B cell (primary cell): ENCODE measurements at regions not wholly inside any gene's neighbourhood (a gene's known extent, or its start where the extent isn't known, plus 50 kb on each side); places are given as distances from the start of the nearest gene placed in this dataset.

Source experiments
- ATAC-seq: fragments of 200-7000 bp; cut with Tn5 transposase; one replicate; pipeline ENCODE4 v1.10.0; 2021; ENCODE audit warnings: low read depth, mild to moderate bottlenecking, moderate number of reproducible peaks, moderate library complexity
- CTCF ChIA-PET: fragments of 350-600 bp; sonication (Branson Sonifier 250); formaldehyde crosslinking; loops from one replicate; lab custom pipeline; 2021; ENCODE audit warnings: antibody characterized with exemption, inconsistent platforms; lab: Charles Lee
- POLR2A ChIA-PET: fragments of 350-600 bp; sonication (Branson Sonifier 250); formaldehyde crosslinking; loops from one replicate; lab custom pipeline; 2021; ENCODE audit warnings: antibody characterized with exemption; lab: Charles Lee
- DNase-seq: peaks from one replicate; pipeline ENCODE4 v3.0.0; 2013
- H2AFZ ChIP-seq: 2 replicates; pipeline ENCODE4 v1.6.1; 2012; ENCODE audit warnings: mild to moderate bottlenecking, low read depth, low read length; ENCODE audit not compliant: insufficient read depth, poor library complexity, severe bottlenecking
- H3K27ac ChIP-seq, 2 donors: 1 replicate in 1 of 2; 2 replicates in 1 of 2; pipeline ENCODE4 v1.5.1; 2012 to 2013; ENCODE audit warnings: low read length in 2 of 2, mild to moderate bottlenecking in 2 of 2, moderate library complexity in 1 of 2
- H3K27me3 ChIP-seq, 4 experiments: fragments of 200-600 bp in 1 of 4; sonication (generic) in 1 of 4; replicated peaks in 1 of 4; 1 replicate in 2 of 4; 2 replicates in 2 of 4; pipeline versions ENCODE4 v1.6.1 to v1.7.0; 2013 to 2016; ENCODE audit warnings: low read length in 3 of 4, mild to moderate bottlenecking in 2 of 4, mixed read lengths in 1 of 4, moderate library complexity in 1 of 4; ENCODE audit not compliant: insufficient read depth in 4 of 4, control insufficient read depth in 3 of 4; ENCODE audit errors: control extremely low read depth in 1 of 4
- H3K36me3 ChIP-seq, 2 experiments: replicated peaks in 1 of 2; 1 replicate in 1 of 2; 2 replicates in 1 of 2; pipeline versions ENCODE4 v1.6.1 to v1.7.1; 2013; ENCODE audit warnings: low read length in 1 of 2; ENCODE audit not compliant: insufficient read depth in 2 of 2, control insufficient read depth in 1 of 2; ENCODE audit errors: control extremely low read depth in 1 of 2, extremely low read depth in 1 of 2
- H3K4me1 ChIP-seq, 2 donors: fragments of 200-600 bp in 1 of 2; sonication (generic) in 1 of 2; 1 replicate in 1 of 2; 2 replicates in 1 of 2; pipeline versions ENCODE4 v1.5.1 to v1.6.1; 2013 to 2017; ENCODE audit warnings: low read length in 2 of 2; ENCODE audit not compliant: control insufficient read depth in 2 of 2, insufficient read depth in 2 of 2
- H3K4me2 ChIP-seq: replicated peaks from 2 replicates; pipeline ENCODE3; 2012; ENCODE audit warnings: mild to moderate bottlenecking, low read depth, low read length; ENCODE audit not compliant: poor library complexity, severe bottlenecking
- H3K4me3 ChIP-seq, 5 experiments: fragments of 200-600 bp in 1 of 5; sonication (generic) in 1 of 5; 1 replicate in 3 of 5; 2 replicates in 2 of 5; pipeline versions ENCODE4 v1.5.1 to v1.7.0; 2011 to 2016; ENCODE audit warnings: low read length in 4 of 5, mild to moderate bottlenecking in 4 of 5, low read depth in 2 of 5, control low read depth in 1 of 5, moderate library complexity in 1 of 5; ENCODE audit not compliant: insufficient read depth in 1 of 5; ENCODE audit errors: control extremely low read depth in 1 of 5, extremely low read depth in 1 of 5
- H3K79me2 ChIP-seq: fragments of 200-600 bp; sonication (generic); one replicate; pipeline ENCODE4 v1.6.0; 2016; ENCODE audit warnings: low read length; ENCODE audit not compliant: control insufficient read depth, insufficient read depth
- H3K9ac ChIP-seq: fragments of 200-600 bp; sonication (generic); 2 replicates; pipeline ENCODE4 v1.6.1; 2017; ENCODE audit warnings: mild to moderate bottlenecking, low read length, moderate library complexity
- H3K9me3 ChIP-seq, 3 donors: one replicate each; pipeline versions ENCODE4 v1.6.1 to v1.7.1; 2013; ENCODE audit warnings: low read length in 2 of 3; ENCODE audit not compliant: control insufficient read depth in 2 of 3, insufficient read depth in 1 of 3; ENCODE audit errors: control extremely low read depth in 1 of 3
- H4K20me1 ChIP-seq: 2 replicates; pipeline ENCODE4 v1.6.0; 2012; ENCODE audit warnings: mild to moderate bottlenecking, low read length; ENCODE audit not compliant: insufficient read depth, control insufficient read depth, poor library complexity, severe bottlenecking
- H3K27ac Mint-ChIP-seq: one replicate; pipeline ENCODE4 v1.8.0; 2021; ENCODE audit warnings: mixed read lengths
- H3K27me3 Mint-ChIP-seq: one replicate; pipeline ENCODE4 v1.8.0; 2021; ENCODE audit warnings: mixed read lengths
- H3K4me1 Mint-ChIP-seq: one replicate; pipeline ENCODE4 v1.8.0; 2021; ENCODE audit warnings: mixed read lengths
- H3K4me3 Mint-ChIP-seq: one replicate; pipeline ENCODE4 v1.8.0; 2021; ENCODE audit warnings: mixed read lengths
- H3K9me3 Mint-ChIP-seq: one replicate; pipeline ENCODE4 v1.8.0; 2022; ENCODE audit warnings: mixed read lengths; ENCODE audit not compliant: insufficient read depth
- CTCF ChIP-seq: fragments of 200-600 bp; IDR thresholded peaks from one replicate; pipeline ENCODE4 v1.8.0; 2022; ENCODE audit warnings: antibody characterized with exemption, mild to moderate bottlenecking
- EZH2 ChIP-seq: IDR thresholded peaks from 2 replicates; pipeline ENCODE4 v1.6.1; 2012; ENCODE audit warnings: borderline replicate concordance, low read depth, mild to moderate bottlenecking, moderate library complexity, low read length; ENCODE audit not compliant: insufficient read depth, poor library complexity, severe bottlenecking
- WGBS: methylation state at CpG from one replicate; pipeline ENCODE4 v1.1.5; 2013; ENCODE audit warnings: missing lambda C conversion rate; ENCODE audit not compliant: insufficient coverage; 5-methylcytosine and 5-hydroxymethylcytosine counted together
- intact Hi-C: fragments of 100-400 bp; cut with micrococcal nuclease; formaldehyde crosslinking; loops from one replicate; pipeline ENCODE4 v1.10.0; 2022

GRCh38 chr5:125236981-125237380 is 490.5 kb upstream of the ZNF608 start:
- H3K79me2 ChIP-seq, result no peaks in the 10 kb centered on the region
- Mint-ChIP-seq H3K4me1 (peaks cover 3% of the 10 kb centered on the region), H3K4me3 (no peak overlapping the region), H3K27ac (no peak overlapping the region), H3K27me3 (no peaks in the 10 kb centered on the region), H3K9me3 (peaks cover 2% of the 10 kb centered on the region)
- H3K27me3 ChIP-seq, result no peaks in the 10 kb centered on the region
- H3K4me2 ChIP-seq, result no peak overlapping the region
- DNase-seq (no peak), ATAC-seq (no peak)
- no peaks in the 10 kb centered on the region for H3K36me3 ChIP-seq
- H3K27ac ChIP-seq, result no peak overlapping the region
- ChIA-PET POLR2A (no interaction called here), CTCF (no interaction called here)
- no peak overlapping the region for H3K9ac ChIP-seq
- H4K20me1 ChIP-seq, result no peaks in the 10 kb centered on the region
- no peak overlapping the region for H3K4me3 ChIP-seq
- no peak for TF ChIP-seq EZH2
- no peak for TF ChIP-seq CTCF
- H3K9me3 ChIP-seq, result no peaks in the 10 kb centered on the region
- no peaks in the 10 kb centered on the region for H3K4me1 ChIP-seq
- no peak overlapping the region for H2AFZ ChIP-seq
- intact Hi-C loops, result no loop called here
- WGBS, result 100% methylated on average over 1 of the region's 1 CpG

GRCh38 chr5:125244531-125244930 is 498.1 kb upstream of the ZNF608 start:
- Histone ChIP-seq H3K4me3 (no peak overlapping the region), H4K20me1 (no peaks in the 10 kb centered on the region), H2AFZ (no peak overlapping the region), H3K36me3 (no peaks in the 10 kb centered on the region), H3K9ac (no peak overlapping the region), H3K27me3 (no peaks in the 10 kb centered on the region), H3K4me2 (no peak overlapping the region), H3K27ac (no peak overlapping the region), H3K9me3 (peaks cover 0 to 2% (median 0%) of the 10 kb centered on the region in 3 donors), H3K4me1 (no peaks in the 10 kb centered on the region), H3K79me2 (no peaks in the 10 kb centered on the region)
- Mint-ChIP-seq H3K27ac (no peak overlapping the region), H3K9me3 (peaks cover 9% of the 10 kb centered on the region), H3K4me3 (no peak overlapping the region), H3K27me3 (no peaks in the 10 kb centered on the region), H3K4me1 (no peaks in the 10 kb centered on the region)
- intact Hi-C loops, result no loop called here
- ChIA-PET CTCF (no interaction called here), POLR2A (no interaction called here)
- TF ChIP-seq EZH2, result no peak
- no peak for TF ChIP-seq CTCF
- ATAC-seq (no peak), DNase-seq (no peak)
- WGBS, result 100% methylated on average over 1 of the region's 2 CpGs
